RCC 7860 (cell line): ENCODE measurements at regions not wholly inside any gene's neighbourhood (a gene's known extent, or its start where the extent isn't known, plus 50 kb on each side); places are given as distances from the start of the nearest gene placed in this dataset.

Experiments used
- DNase-seq: peaks from one replicate; pipeline ENCODE4 v3.0.0-alpha.2; 2015; ENCODE audit warnings: low spot score
- FAIRE-seq: peaks from 2 replicates; lab custom pipeline; 2012; peaks lifted over from hg19 to GRCh38; lab: Jason Lieb, UNC

GRCh38 chr20:6715401-6715941 lies 52.0 kb upstream of the BMP2 start:
- no peak for FAIRE-seq
- DNase-seq, result no peak

- DNase-seq (peak; percentile 45), FAIRE-seq (peak; percentile 30)
Observed at GRCh38 chr20:6714279-6714711, 53.2 kb upstream of the BMP2 start.

GRCh38 chr20:6711951-6712649 lies 55.4 kb upstream of the BMP2 start:
- peak; percentile 90 for FAIRE-seq
- peak; percentile 92 for DNase-seq

- peak; percentile 81 for FAIRE-seq
- peak; percentile 60 for DNase-seq
Observed at GRCh38 chr20:6709910-6710595, 57.4 kb upstream of the BMP2 start.

GRCh38 chr20:6708010-6708409 lies 59.5 kb upstream of the BMP2 start:
- DNase-seq, result peak; percentile 63
- FAIRE-seq, result no peak

- FAIRE-seq (peak; percentile 82), DNase-seq (peak; percentile 85)
Observed at GRCh38 chr20:6707321-6707831, 60.1 kb upstream of the BMP2 start.

- no peak for FAIRE-seq
Observed at GRCh38 chr20:6705926-6706548, 61.4 kb upstream of the BMP2 start.

GRCh38 chr20:6705106-6705766 lies 62.2 kb upstream of the BMP2 start:
- FAIRE-seq (peak; percentile 55), DNase-seq (peak; percentile 72)

More at GRCh38 chr20:6705926-6706548, 61.4 kb upstream of the BMP2 start:
- no peak for DNase-seq

- FAIRE-seq (peak; percentile 98), DNase-seq (peak; percentile 94)
Observed at GRCh38 chr20:6704132-6704861, 63.2 kb upstream of the BMP2 start.

GRCh38 chr20:6703656-6704055 lies 63.8 kb upstream of the BMP2 start:
- FAIRE-seq, result no peak
- no peak for DNase-seq

GRCh38 chr20:6703047-6703446 lies 64.4 kb upstream of the BMP2 start:
- FAIRE-seq, result no peak

GRCh38 chr20:6702144-6702543 lies 65.3 kb upstream of the BMP2 start:
- FAIRE-seq (no peak), DNase-seq (no peak)

More at GRCh38 chr20:6703047-6703446, 64.4 kb upstream of the BMP2 start:
- DNase-seq, result no peak

GRCh38 chr20:6700563-6701329 lies 66.7 kb upstream of the BMP2 start:
- DNase-seq, result no peak
- no peak for FAIRE-seq

- FAIRE-seq (no peak), DNase-seq (no peak)
Observed at GRCh38 chr20:6699921-6700562, 67.4 kb upstream of the BMP2 start.

GRCh38 chr20:6698723-6699122 lies 68.8 kb upstream of the BMP2 start:
- DNase-seq (no peak), FAIRE-seq (no peak)

- FAIRE-seq (no peak), DNase-seq (no peak)
Observed at GRCh38 chr20:6698056-6698455, 69.4 kb upstream of the BMP2 start.

GRCh38 chr20:6697228-6697972 lies 70.1 kb upstream of the BMP2 start:
- DNase-seq, result no peak
- no peak for FAIRE-seq

GRCh38 chr20:6696001-6696400 lies 71.5 kb upstream of the BMP2 start:
- DNase-seq (no peak), FAIRE-seq (no peak)
